GM13977 (cell line): ENCODE measurements at regions not wholly inside any gene's neighbourhood (a gene's known extent, or its start where the extent isn't known, plus 50 kb on each side); places are given as distances from the start of the nearest gene placed in this dataset.
"Not testable (repeated sequence)": the region's sequence is repeated elsewhere in the genome, so short reads cannot be mapped to it uniquely, and the experiment has no call there.

Experiments
- DNase-seq: peaks from one replicate; pipeline ENCODE4 v3.0.0; 2012; ENCODE audit warnings: low spot score
- in situ Hi-C: fragments of 300-500 bp; cut with MboI; formaldehyde crosslinking; loops from one replicate; pipeline ENCODE4 v1.12.0; 2022; ENCODE audit warnings: low sequenced_read_pairs, low pct_unique_long_range_greater_than_20kb, mixed read lengths, inconsistent platforms; ENCODE audit not compliant: unreplicated experiment
- TF ChIP-seq, protein P1 (sequence below): IDR thresholded peaks from 2 replicates; pipeline ENCODE4 v1.5.1; 2012; ENCODE audit warnings: mild to moderate bottlenecking, control low read depth; ENCODE audit not compliant: insufficient read depth; ENCODE audit errors: extremely low read depth, missing control alignments

- no peak for DNase-seq
- TF ChIP-seq, protein P1, sequence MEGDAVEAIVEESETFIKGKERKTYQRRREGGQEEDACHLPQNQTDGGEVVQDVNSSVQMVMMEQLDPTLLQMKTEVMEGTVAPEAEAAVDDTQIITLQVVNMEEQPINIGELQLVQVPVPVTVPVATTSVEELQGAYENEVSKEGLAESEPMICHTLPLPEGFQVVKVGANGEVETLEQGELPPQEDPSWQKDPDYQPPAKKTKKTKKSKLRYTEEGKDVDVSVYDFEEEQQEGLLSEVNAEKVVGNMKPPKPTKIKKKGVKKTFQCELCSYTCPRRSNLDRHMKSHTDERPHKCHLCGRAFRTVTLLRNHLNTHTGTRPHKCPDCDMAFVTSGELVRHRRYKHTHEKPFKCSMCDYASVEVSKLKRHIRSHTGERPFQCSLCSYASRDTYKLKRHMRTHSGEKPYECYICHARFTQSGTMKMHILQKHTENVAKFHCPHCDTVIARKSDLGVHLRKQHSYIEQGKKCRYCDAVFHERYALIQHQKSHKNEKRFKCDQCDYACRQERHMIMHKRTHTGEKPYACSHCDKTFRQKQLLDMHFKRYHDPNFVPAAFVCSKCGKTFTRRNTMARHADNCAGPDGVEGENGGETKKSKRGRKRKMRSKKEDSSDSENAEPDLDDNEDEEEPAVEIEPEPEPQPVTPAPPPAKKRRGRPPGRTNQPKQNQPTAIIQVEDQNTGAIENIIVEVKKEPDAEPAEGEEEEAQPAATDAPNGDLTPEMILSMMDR = no peak
- in situ Hi-C loops = no loop called here
Observed at GRCh38 chr17:22277595-22277994, 585.3 kb downstream of the KCNJ18 start.

DNA sequence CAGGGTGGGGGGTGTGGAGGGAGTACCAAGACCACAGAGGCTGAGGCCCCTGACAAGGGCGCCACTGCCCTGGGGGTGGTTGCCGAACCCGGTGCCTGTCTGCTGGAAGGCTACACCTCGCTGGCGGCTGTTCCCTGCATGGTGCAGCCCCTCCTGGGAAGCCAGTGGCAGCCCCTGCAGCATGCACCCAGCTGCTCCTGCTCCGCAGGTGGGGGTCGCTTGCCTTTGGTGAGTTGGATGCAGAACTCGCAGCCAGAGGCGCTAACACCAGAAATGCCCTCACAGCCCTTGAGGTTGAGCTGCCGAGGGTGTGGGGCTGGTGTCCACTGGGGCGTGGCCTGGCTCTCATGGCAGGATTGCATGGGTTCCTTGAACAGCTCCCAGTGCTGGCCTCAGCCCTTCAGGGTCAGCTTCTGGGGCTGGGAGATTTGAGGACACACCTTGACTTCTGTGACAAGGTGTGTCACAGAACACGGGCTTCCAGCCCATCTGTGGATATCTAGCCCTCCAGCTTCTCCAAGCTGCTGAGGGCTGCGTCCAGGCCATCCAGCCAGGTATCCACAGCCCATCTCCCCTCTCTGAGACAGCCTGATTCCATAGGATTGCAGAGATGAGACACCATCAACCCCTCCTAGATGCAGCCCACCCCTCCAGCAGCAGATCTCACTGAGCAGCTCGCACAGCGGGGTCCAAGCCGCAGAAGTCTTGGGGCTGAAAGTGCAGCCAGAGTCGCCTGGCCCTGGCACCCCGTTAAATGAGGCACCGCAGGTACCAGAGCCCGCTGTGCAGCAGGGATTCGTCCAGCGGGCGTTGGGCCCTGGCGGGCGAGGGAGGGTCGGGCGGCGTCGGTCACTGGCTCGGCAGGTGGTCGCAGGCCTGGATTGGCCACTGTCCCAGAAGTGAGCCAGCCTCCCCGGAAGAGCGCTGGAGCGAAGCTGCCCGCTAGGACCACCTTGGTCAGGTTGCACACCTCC is 586.3 kb downstream of the KCNJ18 start:
- DNase-seq = no peak
- TF ChIP-seq, protein P1 = no peak
- in situ Hi-C loops = no loop called here

- DNase-seq = no peak
- TF ChIP-seq, protein P1 = no peak
- in situ Hi-C loops = no loop called here
Observed at GRCh38 chr17:22286337-22287041, 594.2 kb downstream of the KCNJ18 start.

GRCh38 chr17:22298484-22298951 is 606.2 kb downstream of the KCNJ18 start:
- DNase-seq, in situ Hi-C loops: not testable (repeated sequence)

DNA sequence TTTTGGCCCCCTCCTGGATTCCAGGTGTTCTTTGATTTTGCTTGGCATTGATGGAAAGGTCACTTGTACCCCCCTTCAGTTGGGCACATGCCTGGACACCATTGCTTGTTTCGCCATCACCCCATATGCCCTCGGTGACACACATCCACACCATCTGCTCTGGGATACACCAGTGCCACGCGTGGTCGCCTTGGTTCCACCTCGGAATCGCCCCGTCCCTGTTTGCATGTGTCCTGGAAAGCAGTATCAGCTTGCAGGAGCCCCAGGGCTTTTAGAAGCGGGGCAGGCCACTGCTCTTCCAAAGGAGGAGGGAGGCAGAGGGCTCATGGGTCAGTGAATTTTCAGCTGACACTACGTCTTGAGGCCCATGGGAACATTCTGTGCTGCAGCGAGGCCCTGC is 607.9 kb downstream of the KCNJ18 start:
- no peak for DNase-seq
- TF ChIP-seq, protein P1 = no peak
- in situ Hi-C loops = no loop called here

DNA sequence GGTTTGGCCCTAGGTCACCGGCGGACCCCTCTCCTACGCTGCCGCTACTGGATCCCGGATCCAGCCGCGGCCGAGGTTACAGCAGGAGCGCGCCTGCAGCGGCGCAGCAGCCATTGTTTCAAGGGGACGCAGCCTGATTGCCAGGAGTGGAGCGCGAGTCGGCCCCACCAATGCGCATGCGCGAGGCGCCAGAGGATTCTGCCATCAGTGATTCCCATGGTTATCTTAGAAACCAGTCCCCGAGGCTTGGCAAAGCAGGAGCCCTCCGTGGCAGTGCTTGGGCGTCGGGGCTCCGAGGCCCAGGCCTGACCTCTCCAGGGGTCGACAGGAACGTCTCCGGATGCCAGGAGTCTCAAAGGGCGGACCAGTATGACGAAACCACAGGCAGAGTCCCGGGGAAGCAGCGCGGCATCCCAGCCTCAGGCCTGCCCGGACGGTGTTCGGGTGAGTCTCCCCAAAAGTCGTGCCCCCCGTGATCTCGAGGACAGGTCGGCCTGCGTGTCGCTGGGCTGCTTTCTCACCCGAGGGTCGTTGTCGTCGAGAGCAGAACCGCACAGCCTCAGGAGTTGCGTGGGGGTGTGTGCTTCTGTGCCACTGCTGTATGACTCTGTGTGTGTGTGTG is 608.5 kb downstream of the KCNJ18 start:
- in situ Hi-C loops = no loop called here
- TF ChIP-seq, protein P1 = no peak
- DNase-seq = no peak
